ENCODE measurements at regions not wholly inside any gene's neighbourhood (a gene's known extent, or its start where the extent isn't known, plus 50 kb on each side); places are given as distances from the start of the nearest gene placed in this dataset.

DNA sequence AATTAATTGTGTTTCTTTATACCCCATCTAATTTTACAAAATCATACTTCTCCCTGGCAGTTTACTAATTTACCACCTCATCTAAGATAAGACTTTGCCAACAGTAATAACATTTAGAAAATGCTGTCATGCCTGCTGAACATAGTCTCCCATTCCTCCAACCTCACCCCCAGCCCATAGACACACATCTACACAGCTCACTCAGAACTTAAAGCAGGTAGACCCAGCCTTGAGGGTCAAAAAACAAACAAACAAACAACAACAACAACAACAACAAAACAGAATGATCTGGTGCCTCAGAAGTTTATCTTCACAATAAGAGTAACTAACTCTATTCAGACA lies 94.0 kb downstream of the ZC3H11B start:
- ATAC-seq (ENCODE audit: poor library complexity) (no peak), DNase-seq (no peak)
- intact Hi-C loops (cut with DNase I, micrococcal nuclease): no loop called here
- TF ChIP-seq, protein P1, sequence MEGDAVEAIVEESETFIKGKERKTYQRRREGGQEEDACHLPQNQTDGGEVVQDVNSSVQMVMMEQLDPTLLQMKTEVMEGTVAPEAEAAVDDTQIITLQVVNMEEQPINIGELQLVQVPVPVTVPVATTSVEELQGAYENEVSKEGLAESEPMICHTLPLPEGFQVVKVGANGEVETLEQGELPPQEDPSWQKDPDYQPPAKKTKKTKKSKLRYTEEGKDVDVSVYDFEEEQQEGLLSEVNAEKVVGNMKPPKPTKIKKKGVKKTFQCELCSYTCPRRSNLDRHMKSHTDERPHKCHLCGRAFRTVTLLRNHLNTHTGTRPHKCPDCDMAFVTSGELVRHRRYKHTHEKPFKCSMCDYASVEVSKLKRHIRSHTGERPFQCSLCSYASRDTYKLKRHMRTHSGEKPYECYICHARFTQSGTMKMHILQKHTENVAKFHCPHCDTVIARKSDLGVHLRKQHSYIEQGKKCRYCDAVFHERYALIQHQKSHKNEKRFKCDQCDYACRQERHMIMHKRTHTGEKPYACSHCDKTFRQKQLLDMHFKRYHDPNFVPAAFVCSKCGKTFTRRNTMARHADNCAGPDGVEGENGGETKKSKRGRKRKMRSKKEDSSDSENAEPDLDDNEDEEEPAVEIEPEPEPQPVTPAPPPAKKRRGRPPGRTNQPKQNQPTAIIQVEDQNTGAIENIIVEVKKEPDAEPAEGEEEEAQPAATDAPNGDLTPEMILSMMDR (IDR thresholded peaks at IDR 0.05): no peak
- POLR2A ChIA-PET: no interaction called here
- Mint-ChIP-seq H3K4me3 (no peak overlapping the region), H3K4me1 (ENCODE audit: low read depth) (no peaks in the 10 kb centered on the region), H3K36me3 (ENCODE audit: low read depth) (no peaks in the 10 kb centered on the region), H3K9me3 (no peaks in the 10 kb centered on the region), H3K27ac (no peak overlapping the region), H3K27me3 (no peaks in the 10 kb centered on the region)
- H3K9me3 ChIP-seq (ENCODE audit: control insufficient read depth in 1 of 2, insufficient read depth in 1 of 2, low read length in 2 of 2): no peaks in the 10 kb centered on the region
- no peaks in the 10 kb centered on the region for H3K4me1 ChIP-seq (ENCODE audit: insufficient read depth, low read length)
- no peaks in the 10 kb centered on the region for H3K36me3 ChIP-seq (ENCODE audit: insufficient read depth, low read length)
- H3K27me3 ChIP-seq (ENCODE audit: control insufficient read depth in 1 of 2, insufficient read depth in 2 of 2, low read length in 2 of 2): no peaks in the 10 kb centered on the region
- CTCF ChIA-PET: no interaction called here
- no peak overlapping the region for H3K4me3 ChIP-seq (ENCODE audit: low read length)
- no peak overlapping the region for H3K27ac ChIP-seq (ENCODE audit: low read depth in 1 of 2, low read length in 2 of 2)

DNA sequence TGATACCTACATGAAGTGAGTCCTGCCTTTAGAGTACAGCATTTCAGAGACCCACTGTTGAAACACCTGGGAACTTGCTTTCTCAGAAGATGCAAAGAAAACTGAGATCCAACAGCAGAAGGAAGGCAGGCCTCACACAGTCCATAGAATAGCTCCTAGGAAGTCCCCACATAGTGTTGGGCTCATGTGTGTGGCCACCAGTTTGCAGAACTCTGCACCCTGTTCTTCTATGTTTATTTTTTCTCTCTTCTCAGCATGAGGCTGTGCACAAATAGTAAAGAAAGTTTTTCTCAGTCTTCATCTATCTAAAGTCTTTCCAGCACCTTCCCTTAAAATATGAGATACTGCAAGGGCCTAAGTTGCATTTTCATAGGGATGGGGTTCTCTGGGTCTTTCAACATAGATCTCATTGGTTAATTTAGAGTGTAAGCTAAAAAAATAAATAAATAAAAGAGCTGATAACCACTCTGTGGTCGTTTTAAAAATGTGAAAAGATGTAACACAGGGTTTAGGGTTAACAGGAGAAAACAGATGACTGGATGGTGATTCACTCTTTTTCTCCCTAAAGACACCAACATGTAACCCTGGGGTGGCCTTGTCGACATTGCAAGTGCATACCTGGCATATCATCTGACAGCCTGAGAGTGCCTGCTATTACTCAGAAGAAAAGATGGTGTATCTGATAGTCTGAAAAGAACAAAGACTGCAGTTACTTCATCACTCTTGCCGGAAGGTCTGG lies 94.6 kb downstream of the ZC3H11B start:
- TF ChIP-seq, protein P1 (IDR thresholded peaks at IDR 0.05): no peak
- ATAC-seq (ENCODE audit: poor library complexity) (no peak), DNase-seq (no peak)
- intact Hi-C loops (cut with DNase I, micrococcal nuclease): no loop called here
- ChIA-PET CTCF (no interaction called here), POLR2A (no interaction called here)
- no peaks in the 10 kb centered on the region for H3K27me3 Mint-ChIP-seq
- H3K27ac ChIP-seq (ENCODE audit: low read depth in 1 of 2, low read length in 2 of 2): no peak overlapping the region
- H3K9me3 Mint-ChIP-seq: no peaks in the 10 kb centered on the region
- H3K36me3 ChIP-seq (ENCODE audit: insufficient read depth, low read length): no peaks in the 10 kb centered on the region
- H3K4me1 Mint-ChIP-seq (ENCODE audit: low read depth): no peaks in the 10 kb centered on the region
- H3K36me3 Mint-ChIP-seq (ENCODE audit: low read depth): no peaks in the 10 kb centered on the region
- H3K4me3 Mint-ChIP-seq: no peak overlapping the region
- H3K27me3 ChIP-seq (ENCODE audit: control insufficient read depth in 1 of 2, insufficient read depth in 2 of 2, low read length in 2 of 2): no peaks in the 10 kb centered on the region
- no peaks in the 10 kb centered on the region for H3K9me3 ChIP-seq (ENCODE audit: control insufficient read depth in 1 of 2, insufficient read depth in 1 of 2, low read length in 2 of 2)
- H3K4me1 ChIP-seq (ENCODE audit: insufficient read depth, low read length): no peaks in the 10 kb centered on the region
- no peak overlapping the region for H3K27ac Mint-ChIP-seq
- H3K4me3 ChIP-seq (ENCODE audit: low read length): no peak overlapping the region

DNA sequence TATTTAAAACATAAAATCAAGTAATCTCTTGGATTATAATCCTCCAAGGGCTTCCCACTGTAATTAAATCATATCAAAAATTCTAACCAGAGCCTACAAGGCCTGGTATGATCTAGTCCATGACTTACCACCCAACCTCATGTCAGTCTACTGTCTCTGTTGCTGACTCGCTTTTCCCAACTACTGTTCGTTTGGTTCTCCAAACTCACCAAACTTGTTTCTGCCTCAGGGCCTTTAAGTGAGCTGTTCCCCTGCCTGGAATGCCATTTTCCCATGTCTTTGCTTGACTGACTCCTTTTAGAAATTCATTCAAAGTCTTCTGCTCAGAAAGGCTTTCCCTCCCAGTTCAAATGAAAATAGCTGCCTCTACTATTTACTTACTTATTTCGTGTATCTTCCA lies 95.9 kb downstream of the ZC3H11B start:
- no peaks in the 10 kb centered on the region for H3K4me1 Mint-ChIP-seq (ENCODE audit: low read depth)
- no peaks in the 10 kb centered on the region for H3K36me3 Mint-ChIP-seq (ENCODE audit: low read depth)
- Histone ChIP-seq H3K36me3 (ENCODE audit: insufficient read depth, low read length) (no peaks in the 10 kb centered on the region), H3K4me3 (ENCODE audit: low read length) (no peak overlapping the region), H3K9me3 (ENCODE audit: control insufficient read depth in 1 of 2, insufficient read depth in 1 of 2, low read length in 2 of 2) (no peaks in the 10 kb centered on the region), H3K27me3 (ENCODE audit: control insufficient read depth in 1 of 2, insufficient read depth in 2 of 2, low read length in 2 of 2) (no peaks in the 10 kb centered on the region), H3K4me1 (ENCODE audit: insufficient read depth, low read length) (no peaks in the 10 kb centered on the region), H3K27ac (ENCODE audit: low read depth in 1 of 2, low read length in 2 of 2) (no peak overlapping the region)
- no peak overlapping the region for H3K27ac Mint-ChIP-seq
- POLR2A ChIA-PET: no interaction called here
- intact Hi-C loops (cut with DNase I, micrococcal nuclease): no loop called here
- no peak overlapping the region for H3K4me3 Mint-ChIP-seq
- ATAC-seq (ENCODE audit: poor library complexity): no peak
- TF ChIP-seq, protein P1 (IDR thresholded peaks at IDR 0.05): no peak
- H3K9me3 Mint-ChIP-seq: peaks cover 3% of the 10 kb centered on the region
- no peak for DNase-seq
- CTCF ChIA-PET: no interaction called here
- no peaks in the 10 kb centered on the region for H3K27me3 Mint-ChIP-seq
